ENCODE measurements at regions not wholly inside any gene's neighbourhood (a gene's known extent, or its start where the extent isn't known, plus 50 kb on each side); places are given as distances from the start of the nearest gene placed in this dataset.

DNA sequence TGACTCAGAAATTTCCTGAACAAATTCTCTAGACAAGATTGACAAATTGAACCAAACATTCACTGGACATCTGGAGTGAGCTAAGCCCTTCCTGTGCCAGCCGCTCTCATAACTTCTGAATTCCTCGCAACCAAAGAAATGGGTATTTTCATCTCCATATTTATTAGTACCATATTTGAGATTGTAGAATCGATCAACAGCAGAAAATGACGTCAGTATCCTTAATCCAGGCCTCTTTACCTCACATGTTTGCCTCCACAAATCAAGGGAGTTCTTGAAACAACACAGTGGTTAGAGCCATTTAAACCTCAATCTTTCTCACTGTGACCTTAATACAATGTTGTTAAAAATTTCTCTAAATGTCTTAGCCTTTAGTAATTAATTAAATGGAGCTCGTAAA, 735.6 kb upstream of the SORCS1 start:
- no peak overlapping the region for H3K4me3 ChIP-seq (ENCODE audit: low read depth in 1 of 2, low read length in 2 of 2)
- no peak overlapping the region for H3K27ac ChIP-seq (ENCODE audit: low read depth in 2 of 2, low read length in 1 of 2)
- H3K27me3 ChIP-seq (ENCODE audit: control insufficient read depth in 1 of 2, insufficient read depth in 2 of 2, low read length in 2 of 2) = no peaks in the 10 kb centered on the region
- H3K36me3 ChIP-seq (ENCODE audit: control insufficient read depth in 2 of 2, insufficient read depth in 2 of 2, low read length in 1 of 2) = no peaks in the 10 kb centered on the region
- no peaks in the 10 kb centered on the region for H3K4me1 ChIP-seq (ENCODE audit: control insufficient read depth in 2 of 2, insufficient read depth in 2 of 2, low read length in 1 of 2)
- H3K9me3 ChIP-seq (ENCODE audit: control insufficient read depth in 2 of 2, insufficient read depth in 1 of 2, low read depth in 1 of 2, low read length in 1 of 2) = peaks cover 5 to 6% of the 10 kb centered on the region in 2 donors
- 89 to 91% methylated on average over 5 of the region's 5 CpGs for WGBS, 2 donors

DNA sequence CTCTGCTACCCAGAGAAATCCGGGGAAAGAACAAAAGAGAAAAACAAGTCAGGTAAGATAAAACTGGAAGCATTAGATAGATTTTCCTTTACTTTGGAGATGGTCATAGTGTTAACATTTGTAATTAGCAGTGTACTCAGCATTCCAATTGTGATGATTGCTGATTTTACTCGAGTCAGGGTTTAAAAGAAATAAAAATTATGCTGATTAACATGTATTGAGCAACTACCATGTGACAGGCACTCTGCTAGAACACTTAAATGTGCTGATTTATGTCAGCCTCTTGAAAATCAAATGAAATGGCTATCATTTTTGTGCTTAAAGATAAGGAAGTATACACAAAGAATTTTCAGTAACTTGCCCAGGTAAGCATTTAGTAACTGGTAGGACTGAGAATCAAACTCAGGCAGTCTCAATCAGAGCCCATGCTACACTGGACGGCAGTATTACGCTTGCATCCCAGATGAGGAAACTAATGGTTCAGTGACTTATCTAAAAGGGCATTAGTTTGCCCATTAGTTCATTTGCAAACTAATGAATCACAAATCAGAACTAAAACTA, 735.1 kb upstream of the SORCS1 start:
- WGBS, 2 donors = 64 to 66% methylated on average over 4 of the region's 4 CpGs
- Histone ChIP-seq H3K27me3 (ENCODE audit: control insufficient read depth in 1 of 2, insufficient read depth in 2 of 2, low read length in 2 of 2) (no peaks in the 10 kb centered on the region), H3K4me3 (ENCODE audit: low read depth in 1 of 2, low read length in 2 of 2) (no peak overlapping the region), H3K4me1 (ENCODE audit: control insufficient read depth in 2 of 2, insufficient read depth in 2 of 2, low read length in 1 of 2) (no peaks in the 10 kb centered on the region), H3K36me3 (ENCODE audit: control insufficient read depth in 2 of 2, insufficient read depth in 2 of 2, low read length in 1 of 2) (no peaks in the 10 kb centered on the region), H3K27ac (ENCODE audit: low read depth in 2 of 2, low read length in 1 of 2) (no peak overlapping the region), H3K9me3 (ENCODE audit: control insufficient read depth in 2 of 2, insufficient read depth in 1 of 2, low read depth in 1 of 2, low read length in 1 of 2) (peaks cover 5 to 6% of the 10 kb centered on the region in 2 donors)

DNA sequence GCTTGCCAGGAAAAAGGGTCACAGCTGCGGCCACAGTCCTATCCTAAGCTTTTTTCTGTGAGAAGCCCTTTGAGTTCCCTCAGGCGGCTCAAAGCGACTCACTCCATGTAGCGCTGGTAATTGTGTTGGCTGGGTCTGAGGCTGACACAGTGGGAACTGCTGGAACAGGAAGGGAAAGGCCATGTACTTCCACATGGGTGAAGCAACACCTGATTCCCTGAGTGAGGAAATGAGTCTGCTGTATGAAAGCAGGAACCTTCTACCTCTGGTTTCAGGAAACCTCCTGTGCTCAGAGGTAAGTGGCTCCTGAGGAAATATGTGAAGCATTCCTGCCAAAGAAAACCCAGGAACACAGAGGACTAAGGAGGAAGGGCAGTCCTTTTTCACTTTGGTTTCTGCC, 734.6 kb upstream of the SORCS1 start:
- H3K27ac ChIP-seq (ENCODE audit: low read depth in 2 of 2, low read length in 1 of 2) = no peak overlapping the region
- WGBS, 2 donors = 86% methylated on average over 4 of the region's 4 CpGs
- no peak overlapping the region for H3K4me3 ChIP-seq (ENCODE audit: low read depth in 1 of 2, low read length in 2 of 2)

GRCh38 chr10:107898392-107898791, 733.9 kb upstream of the SORCS1 start:
- H3K27me3 ChIP-seq (ENCODE audit: control insufficient read depth in 1 of 2, insufficient read depth in 2 of 2, low read length in 2 of 2) = no peaks in the 10 kb centered on the region
- H3K9me3 ChIP-seq (ENCODE audit: control insufficient read depth in 2 of 2, insufficient read depth in 1 of 2, low read depth in 1 of 2, low read length in 1 of 2) = peaks cover 5 to 6% of the 10 kb centered on the region in 2 donors
- H3K27ac ChIP-seq (ENCODE audit: low read depth in 2 of 2, low read length in 1 of 2) = no peak overlapping the region
- WGBS, 2 donors = 63 to 69% methylated on average over 4 of the region's 4 CpGs
- no peak overlapping the region for H3K4me3 ChIP-seq (ENCODE audit: low read depth in 1 of 2, low read length in 2 of 2)
- H3K36me3 ChIP-seq (ENCODE audit: control insufficient read depth in 2 of 2, insufficient read depth in 2 of 2, low read length in 1 of 2) = no peaks in the 10 kb centered on the region
- H3K4me1 ChIP-seq (ENCODE audit: control insufficient read depth in 2 of 2, insufficient read depth in 2 of 2, low read length in 1 of 2) = no peaks in the 10 kb centered on the region

More for the DNA sequence above, 734.6 kb upstream of the SORCS1 start:
- no peaks in the 10 kb centered on the region for H3K27me3 ChIP-seq (ENCODE audit: control insufficient read depth in 1 of 2, insufficient read depth in 2 of 2, low read length in 2 of 2)
- no peaks in the 10 kb centered on the region for H3K36me3 ChIP-seq (ENCODE audit: control insufficient read depth in 2 of 2, insufficient read depth in 2 of 2, low read length in 1 of 2)
- no peaks in the 10 kb centered on the region for H3K4me1 ChIP-seq (ENCODE audit: control insufficient read depth in 2 of 2, insufficient read depth in 2 of 2, low read length in 1 of 2)
- H3K9me3 ChIP-seq (ENCODE audit: control insufficient read depth in 2 of 2, insufficient read depth in 1 of 2, low read depth in 1 of 2, low read length in 1 of 2) = peaks cover 5 to 6% of the 10 kb centered on the region in 2 donors

DNA sequence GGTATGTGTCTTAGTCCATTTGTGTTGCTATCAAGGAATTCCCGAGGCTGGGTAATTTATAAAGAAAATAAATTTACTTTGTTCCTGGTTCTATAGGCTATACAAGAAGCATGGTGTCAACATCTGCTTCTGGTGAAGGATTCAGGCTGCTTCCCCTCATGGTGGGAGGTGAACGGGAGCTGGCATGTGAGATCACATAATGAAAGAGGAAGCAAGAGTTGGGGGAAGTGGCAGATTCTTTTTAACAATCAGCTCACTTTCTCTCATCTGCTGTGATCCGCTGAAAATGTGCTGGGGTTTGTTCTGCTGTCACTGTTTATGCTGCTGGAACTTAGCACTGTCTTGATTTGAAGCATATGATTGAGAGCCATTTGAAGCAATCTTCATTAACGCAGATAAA, 730.0 kb upstream of the SORCS1 start:
- Histone ChIP-seq H3K36me3 (ENCODE audit: control insufficient read depth in 2 of 2, insufficient read depth in 2 of 2, low read length in 1 of 2) (no peaks in the 10 kb centered on the region), H3K27me3 (ENCODE audit: control insufficient read depth in 1 of 2, insufficient read depth in 2 of 2, low read length in 2 of 2) (no peaks in the 10 kb centered on the region), H3K9me3 (ENCODE audit: control insufficient read depth in 2 of 2, insufficient read depth in 1 of 2, low read depth in 1 of 2, low read length in 1 of 2) (peaks cover 0 to 5% of the 10 kb centered on the region in 2 donors), H3K27ac (ENCODE audit: low read depth in 2 of 2, low read length in 1 of 2) (no peak overlapping the region), H3K4me3 (ENCODE audit: low read depth in 1 of 2, low read length in 2 of 2) (no peak overlapping the region), H3K4me1 (ENCODE audit: control insufficient read depth in 2 of 2, insufficient read depth in 2 of 2, low read length in 1 of 2) (no peaks in the 10 kb centered on the region)
- 43 to 45% methylated on average over 4 of the region's 4 CpGs for WGBS, 2 donors

GRCh38 chr10:107889105-107889504, 724.6 kb upstream of the SORCS1 start:
- H3K36me3 ChIP-seq (ENCODE audit: control insufficient read depth in 2 of 2, insufficient read depth in 2 of 2, low read length in 1 of 2) = no peaks in the 10 kb centered on the region
- no peaks in the 10 kb centered on the region for H3K4me1 ChIP-seq (ENCODE audit: control insufficient read depth in 2 of 2, insufficient read depth in 2 of 2, low read length in 1 of 2)
- H3K4me3 ChIP-seq (ENCODE audit: low read depth in 1 of 2, low read length in 2 of 2) = no peak overlapping the region
- no peaks in the 10 kb centered on the region for H3K9me3 ChIP-seq (ENCODE audit: control insufficient read depth in 2 of 2, insufficient read depth in 1 of 2, low read depth in 1 of 2, low read length in 1 of 2)
- WGBS, 2 donors = 23 to 34% methylated on average over 2 of the region's 2 CpGs
- H3K27ac ChIP-seq (ENCODE audit: low read depth in 2 of 2, low read length in 1 of 2) = no peak overlapping the region
- no peaks in the 10 kb centered on the region for H3K27me3 ChIP-seq (ENCODE audit: control insufficient read depth in 1 of 2, insufficient read depth in 2 of 2, low read length in 2 of 2)

- Histone ChIP-seq H3K36me3 (ENCODE audit: control insufficient read depth in 2 of 2, insufficient read depth in 2 of 2, low read length in 1 of 2) (no peaks in the 10 kb centered on the region), H3K9me3 (ENCODE audit: control insufficient read depth in 2 of 2, insufficient read depth in 1 of 2, low read depth in 1 of 2, low read length in 1 of 2) (peaks cover 9% of the 10 kb centered on the region in 2 donors), H3K27me3 (ENCODE audit: control insufficient read depth in 1 of 2, insufficient read depth in 2 of 2, low read length in 2 of 2) (no peaks in the 10 kb centered on the region), H3K27ac (ENCODE audit: low read depth in 2 of 2, low read length in 1 of 2) (no peak overlapping the region), H3K4me3 (ENCODE audit: low read depth in 1 of 2, low read length in 2 of 2) (no peak overlapping the region), H3K4me1 (ENCODE audit: control insufficient read depth in 2 of 2, insufficient read depth in 2 of 2, low read length in 1 of 2) (no peaks in the 10 kb centered on the region)
- WGBS, 2 donors = 62 to 63% methylated on average over 2 of the region's 2 CpGs
These were observed 715.7 kb upstream of the SORCS1 start for GRCh38 chr10:107880185-107880584.

- H3K4me3 ChIP-seq (ENCODE audit: low read depth in 1 of 2, low read length in 2 of 2) = no peak overlapping the region
- no peaks in the 10 kb centered on the region for H3K27me3 ChIP-seq (ENCODE audit: control insufficient read depth in 1 of 2, insufficient read depth in 2 of 2, low read length in 2 of 2)
- H3K27ac ChIP-seq (ENCODE audit: low read depth in 2 of 2, low read length in 1 of 2) = no peak overlapping the region
- WGBS, 2 donors = 88 to 91% methylated on average over 3 of the region's 3 CpGs
- no peaks in the 10 kb centered on the region for H3K4me1 ChIP-seq (ENCODE audit: control insufficient read depth in 2 of 2, insufficient read depth in 2 of 2, low read length in 1 of 2)
- H3K36me3 ChIP-seq (ENCODE audit: control insufficient read depth in 2 of 2, insufficient read depth in 2 of 2, low read length in 1 of 2) = no peaks in the 10 kb centered on the region
- peaks cover 0 to 1% of the 10 kb centered on the region in 2 donors for H3K9me3 ChIP-seq (ENCODE audit: control insufficient read depth in 2 of 2, insufficient read depth in 1 of 2, low read depth in 1 of 2, low read length in 1 of 2)
These were observed 708.5 kb upstream of the SORCS1 start for GRCh38 chr10:107873007-107873406.

DNA sequence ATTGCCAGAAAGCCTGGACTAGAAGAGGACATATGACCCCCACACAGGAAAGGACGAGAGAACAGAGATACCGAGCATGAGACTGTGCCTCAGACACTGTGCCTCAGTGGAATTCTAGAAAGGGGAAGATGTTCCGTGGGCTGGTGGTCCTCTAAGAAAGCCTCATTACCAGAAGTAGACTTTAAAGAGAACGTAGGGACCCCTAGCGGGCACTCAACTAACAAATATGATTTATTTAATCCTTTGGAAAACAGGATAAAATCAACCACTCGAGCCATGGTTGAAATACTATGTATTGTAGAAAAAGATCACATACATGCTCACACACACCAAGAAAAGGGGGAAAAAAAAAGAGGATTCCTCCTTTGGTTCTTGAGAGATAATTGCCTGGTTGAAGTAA, 701.2 kb upstream of the SORCS1 start:
- H3K4me1 ChIP-seq (ENCODE audit: control insufficient read depth in 2 of 2, insufficient read depth in 2 of 2, low read length in 1 of 2) = no peaks in the 10 kb centered on the region
- no peaks in the 10 kb centered on the region for H3K36me3 ChIP-seq (ENCODE audit: control insufficient read depth in 2 of 2, insufficient read depth in 2 of 2, low read length in 1 of 2)
- H3K4me3 ChIP-seq (ENCODE audit: low read depth in 1 of 2, low read length in 2 of 2) = no peak overlapping the region
- 76% methylated on average over 6 of the region's 6 CpGs for WGBS, 2 donors
- H3K27ac ChIP-seq (ENCODE audit: low read depth in 2 of 2, low read length in 1 of 2) = no peak overlapping the region
- no peaks in the 10 kb centered on the region for H3K27me3 ChIP-seq (ENCODE audit: control insufficient read depth in 1 of 2, insufficient read depth in 2 of 2, low read length in 2 of 2)
- H3K9me3 ChIP-seq (ENCODE audit: control insufficient read depth in 2 of 2, insufficient read depth in 1 of 2, low read depth in 1 of 2, low read length in 1 of 2) = peaks cover 0 to 11% of the 10 kb centered on the region in 2 donors

- peaks cover 0 to 4% of the 10 kb centered on the region in 2 donors for H3K9me3 ChIP-seq (ENCODE audit: control insufficient read depth in 2 of 2, insufficient read depth in 1 of 2, low read depth in 1 of 2, low read length in 1 of 2)
- no peak overlapping the region for H3K4me3 ChIP-seq (ENCODE audit: low read depth in 1 of 2, low read length in 2 of 2)
- H3K4me1 ChIP-seq (ENCODE audit: control insufficient read depth in 2 of 2, insufficient read depth in 2 of 2, low read length in 1 of 2) = no peaks in the 10 kb centered on the region
- 74 to 78% methylated on average over 5 of the region's 5 CpGs for WGBS, 2 donors
- H3K36me3 ChIP-seq (ENCODE audit: control insufficient read depth in 2 of 2, insufficient read depth in 2 of 2, low read length in 1 of 2) = no peaks in the 10 kb centered on the region
- no peaks in the 10 kb centered on the region for H3K27me3 ChIP-seq (ENCODE audit: control insufficient read depth in 1 of 2, insufficient read depth in 2 of 2, low read length in 2 of 2)
- no peak overlapping the region for H3K27ac ChIP-seq (ENCODE audit: low read depth in 2 of 2, low read length in 1 of 2)
These were observed 694.6 kb upstream of the SORCS1 start for GRCh38 chr10:107859065-107859464.
